ENCODE measurements at regions not wholly inside any gene's neighbourhood (a gene's known extent, or its start where the extent isn't known, plus 50 kb on each side); places are given as distances from the start of the nearest gene placed in this dataset.

DNA sequence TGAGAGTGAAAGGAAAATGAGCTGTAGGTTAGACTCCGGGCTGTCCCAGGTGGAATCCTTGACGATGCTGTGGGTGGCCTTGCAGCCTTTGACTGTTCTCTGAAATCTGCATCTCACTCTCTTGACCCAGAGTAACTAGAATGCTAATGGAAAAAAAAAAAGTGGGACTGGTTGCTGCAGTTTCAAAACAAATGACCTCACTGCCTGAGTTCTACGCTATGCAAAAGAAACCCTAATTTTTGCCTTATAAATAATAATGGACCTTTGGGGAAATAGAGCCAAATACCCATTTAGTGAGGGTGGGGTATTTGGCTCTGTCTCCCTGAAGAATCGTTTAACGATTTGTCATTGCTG lies 309.7 kb upstream of the C2CD4B start:
- no peak for DNase-seq

DNA sequence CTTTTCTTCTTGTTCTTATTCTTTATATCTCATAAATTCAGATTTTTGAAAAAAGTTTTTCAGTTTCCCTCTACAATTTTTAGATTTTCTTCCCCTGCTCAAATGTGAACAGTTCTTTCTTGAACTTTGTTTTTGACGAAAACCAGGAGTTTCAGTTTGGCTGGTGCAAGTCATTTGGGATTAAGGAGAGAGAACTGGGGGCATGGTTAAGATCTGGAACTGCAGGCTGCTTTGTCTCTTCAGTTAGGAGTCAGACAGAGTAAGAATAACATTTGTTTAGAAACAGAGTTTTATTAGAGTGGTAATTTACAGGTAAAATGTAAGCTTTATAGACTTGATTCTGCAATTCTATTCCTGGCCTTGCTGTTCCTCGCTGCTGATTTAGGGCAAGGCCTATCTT lies 310.5 kb upstream of the C2CD4B start:
- no peak for DNase-seq

DNA sequence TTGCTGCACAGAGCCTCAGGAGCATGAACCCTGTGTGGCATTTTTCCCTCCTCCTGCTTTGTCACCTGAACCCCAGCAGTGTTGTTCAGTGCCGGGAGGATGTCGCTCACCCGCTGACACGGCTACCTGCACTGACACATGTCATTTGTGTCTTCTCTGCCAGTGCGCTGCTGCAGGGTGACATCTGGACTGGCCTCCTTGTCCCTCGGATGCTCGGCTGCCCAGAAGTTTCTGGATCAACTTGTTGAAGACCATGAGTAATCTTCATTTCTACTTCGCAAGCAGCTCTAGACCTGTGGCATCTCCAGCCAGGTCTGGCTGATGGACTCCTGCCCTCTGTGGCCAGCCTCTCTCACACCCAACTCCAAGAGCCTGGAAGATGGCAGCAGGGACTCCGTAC lies 311.1 kb upstream of the C2CD4B start:
- no peak for DNase-seq

DNA sequence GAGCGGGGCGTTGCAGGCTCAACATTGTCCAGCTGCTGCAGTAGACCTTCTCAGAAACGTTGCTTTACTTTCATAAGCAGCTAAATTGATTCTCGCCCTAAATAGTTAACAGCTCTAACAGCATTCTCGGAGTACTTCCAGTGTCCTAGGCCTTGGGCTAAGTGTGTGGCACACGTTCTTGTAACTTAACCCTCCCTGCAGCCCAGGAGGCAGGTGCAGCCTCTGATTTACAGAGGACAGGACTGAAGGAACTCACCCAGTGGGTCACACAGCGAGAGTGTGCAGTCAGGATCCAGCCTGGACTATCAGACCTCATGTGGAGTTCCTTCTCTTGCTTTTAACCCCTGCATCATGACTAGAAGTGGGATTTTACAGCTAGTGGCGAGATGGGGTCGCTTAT lies 312.8 kb upstream of the C2CD4B start:
- DNase-seq, result no peak

DNA sequence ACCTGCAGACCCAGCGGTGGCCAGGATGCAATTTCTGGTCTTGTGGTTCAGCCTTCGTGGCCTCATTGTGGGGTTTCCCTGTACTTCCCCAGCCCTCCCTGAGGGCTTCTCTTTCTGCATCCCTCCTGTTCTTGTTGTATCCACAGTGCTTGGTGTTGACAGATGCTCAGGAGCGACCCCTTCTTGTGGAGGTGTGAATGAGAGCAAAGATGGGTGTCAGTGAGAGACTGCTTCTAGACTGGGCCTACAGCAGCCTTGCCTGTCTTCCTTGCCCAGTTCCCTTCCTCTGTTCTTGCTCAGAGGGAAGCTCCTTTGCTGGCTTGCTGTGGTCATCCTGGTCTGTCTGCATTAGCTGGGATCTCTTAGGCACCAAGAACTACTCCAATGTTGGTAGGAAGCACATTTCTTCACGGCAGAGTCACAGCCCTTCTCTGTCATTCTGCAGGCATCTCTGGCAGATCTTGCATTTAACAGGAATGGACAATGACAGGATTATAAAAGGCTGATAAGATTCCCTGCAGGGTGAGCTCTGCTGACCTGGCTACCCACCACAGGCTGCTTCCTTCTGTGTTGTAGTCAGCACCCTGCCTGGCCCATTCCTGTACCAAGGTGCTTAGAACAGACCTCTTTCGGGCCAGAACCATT lies 317.8 kb upstream of the C2CD4B start:
- no peak for DNase-seq

DNA sequence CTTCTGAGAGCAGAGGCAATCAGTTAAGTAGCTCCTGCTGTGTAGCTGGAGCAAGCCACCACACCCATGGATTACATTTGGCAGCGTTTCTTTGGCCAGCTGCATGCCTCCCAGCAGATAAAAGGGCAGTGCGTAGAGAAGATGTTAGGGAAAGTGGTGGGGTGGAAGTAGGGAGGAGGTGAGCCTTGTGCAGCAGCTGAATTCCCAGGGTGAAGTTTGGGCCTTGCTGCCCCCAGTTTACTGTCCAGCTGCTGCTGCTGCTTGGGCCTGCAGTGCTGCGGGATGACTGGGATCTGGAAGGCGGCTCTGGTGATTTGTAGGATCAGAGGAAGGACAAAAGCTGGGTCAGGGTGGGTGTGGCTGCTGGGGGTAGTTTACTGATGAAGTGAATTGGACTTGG lies 318.7 kb upstream of the C2CD4B start:
- no peak for DNase-seq

DNA sequence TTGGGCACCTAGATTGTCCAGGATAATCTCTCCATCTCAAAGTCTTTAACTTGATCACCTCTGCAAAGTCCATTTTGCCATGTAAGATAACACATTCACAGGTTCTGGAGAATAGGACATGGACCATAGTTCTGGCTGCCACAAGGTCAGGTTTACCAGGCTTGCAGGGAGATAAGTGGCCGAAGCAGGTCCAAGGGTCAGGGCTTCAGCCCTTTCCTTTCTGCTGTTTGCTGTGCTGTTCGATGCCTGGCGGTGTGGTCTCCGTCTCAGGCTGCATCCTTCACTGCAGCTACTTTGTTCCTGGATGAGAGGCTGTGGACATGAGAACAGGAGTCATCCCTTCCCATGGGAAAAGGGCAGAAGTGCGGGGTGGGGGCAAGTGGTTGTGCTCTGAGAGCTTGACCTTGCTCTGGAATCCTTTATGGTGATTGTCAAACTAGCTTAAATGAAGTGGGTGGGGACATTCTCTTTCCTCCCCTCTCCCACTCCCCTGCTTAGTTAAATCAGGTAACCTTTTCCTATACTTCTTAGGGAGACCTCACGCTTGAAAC lies 320.2 kb upstream of the C2CD4B start:
- DNase-seq, result no peak

DNA sequence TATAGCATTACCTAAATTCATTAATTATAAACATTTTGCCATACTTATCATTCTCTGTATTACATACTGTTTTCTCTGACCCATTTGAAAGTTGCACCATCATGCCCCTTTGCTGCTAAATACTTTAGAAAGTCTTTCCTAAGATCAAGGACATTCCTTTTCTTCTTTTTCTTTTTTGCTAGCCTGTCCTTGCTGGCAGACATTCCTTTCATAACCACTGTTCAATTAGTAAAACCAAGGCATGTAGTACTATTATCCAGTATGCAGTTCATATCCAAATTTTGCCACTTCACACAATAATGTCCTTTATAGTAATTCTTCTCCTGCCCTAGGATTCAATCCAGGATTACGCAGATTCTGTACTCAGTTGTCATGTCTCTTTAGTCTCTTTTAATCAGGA lies 321.0 kb upstream of the C2CD4B start:
- DNase-seq, result no peak

DNA sequence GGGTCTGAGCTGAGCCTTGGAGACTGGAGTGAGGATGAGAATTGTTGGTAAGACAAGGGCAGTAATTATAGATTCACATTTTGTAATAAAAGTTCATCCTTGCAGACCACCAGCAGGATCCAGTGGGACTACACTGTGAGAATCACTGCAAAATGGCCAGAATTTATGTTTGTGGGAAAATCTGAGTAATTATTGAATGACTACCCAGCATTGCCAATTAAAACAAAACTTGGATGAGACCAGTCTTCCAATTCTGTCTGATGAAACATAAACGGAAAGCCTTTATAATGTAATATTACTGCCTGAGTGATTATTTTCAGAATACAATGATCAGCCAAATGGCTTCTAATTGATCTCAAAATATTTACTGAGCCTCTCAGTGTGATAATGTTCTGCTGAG lies 323.3 kb upstream of the C2CD4B start:
- DNase-seq, result no peak

DNA sequence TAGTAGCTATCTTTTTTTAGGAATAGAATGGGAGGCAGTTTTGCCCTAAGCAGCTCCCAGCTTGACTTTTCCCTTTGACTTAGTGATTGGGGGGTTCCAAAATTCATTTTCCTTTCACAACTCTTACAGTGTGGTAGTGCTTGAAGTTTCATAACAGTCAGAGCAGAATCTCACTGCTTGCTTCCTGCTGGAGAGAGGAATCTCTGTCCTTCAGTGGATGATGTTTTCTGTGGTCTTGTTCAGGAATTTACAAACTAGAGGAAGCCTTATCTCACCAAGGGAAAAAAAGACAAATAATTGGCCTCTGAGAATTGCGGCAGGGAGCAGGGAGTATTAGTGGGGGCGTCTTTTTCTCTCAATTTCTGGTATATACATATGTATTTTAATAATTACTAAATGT lies 326.6 kb upstream of the C2CD4B start:
- DNase-seq, result no peak

DNA sequence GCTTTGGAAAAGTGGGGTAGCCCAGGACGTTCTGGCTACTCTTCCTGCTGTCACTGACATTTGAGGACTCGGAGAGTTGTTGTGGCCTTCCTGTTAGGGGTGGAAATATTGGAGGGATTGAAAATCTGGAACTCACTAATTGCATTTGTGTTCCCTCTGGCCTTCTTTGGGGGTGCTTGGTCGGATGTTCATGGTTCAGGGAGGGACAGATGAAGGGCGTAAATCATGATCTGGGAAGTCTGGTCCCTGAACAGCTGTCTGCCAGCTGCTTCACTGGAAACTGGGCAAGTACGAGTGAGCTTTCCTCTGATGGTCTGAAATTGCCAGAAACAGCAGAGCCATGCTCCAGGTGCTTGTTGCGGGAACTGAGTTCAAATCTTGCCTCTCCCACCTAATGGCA lies 327.8 kb upstream of the C2CD4B start:
- no peak for DNase-seq

DNA sequence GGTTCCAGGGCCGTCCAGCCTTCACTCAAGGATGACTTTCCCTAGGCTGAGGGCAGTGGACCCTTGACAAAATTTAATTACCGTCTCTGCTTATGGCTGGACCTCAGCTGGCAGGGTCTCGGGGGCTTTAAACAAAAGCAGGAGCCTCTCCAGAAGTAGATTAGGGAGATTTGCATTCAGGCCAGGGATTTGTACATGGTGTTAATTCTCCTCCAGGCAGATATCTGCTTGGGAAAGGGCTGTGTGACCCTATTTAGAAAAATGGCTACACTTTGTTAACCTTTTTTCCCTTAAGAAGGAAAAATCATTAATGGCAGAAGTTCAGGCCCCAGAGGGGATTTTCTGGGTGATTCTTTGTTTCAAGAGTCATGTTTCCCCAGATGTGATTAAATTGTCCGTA lies 329.1 kb upstream of the C2CD4B start:
- DNase-seq, result no peak

DNA sequence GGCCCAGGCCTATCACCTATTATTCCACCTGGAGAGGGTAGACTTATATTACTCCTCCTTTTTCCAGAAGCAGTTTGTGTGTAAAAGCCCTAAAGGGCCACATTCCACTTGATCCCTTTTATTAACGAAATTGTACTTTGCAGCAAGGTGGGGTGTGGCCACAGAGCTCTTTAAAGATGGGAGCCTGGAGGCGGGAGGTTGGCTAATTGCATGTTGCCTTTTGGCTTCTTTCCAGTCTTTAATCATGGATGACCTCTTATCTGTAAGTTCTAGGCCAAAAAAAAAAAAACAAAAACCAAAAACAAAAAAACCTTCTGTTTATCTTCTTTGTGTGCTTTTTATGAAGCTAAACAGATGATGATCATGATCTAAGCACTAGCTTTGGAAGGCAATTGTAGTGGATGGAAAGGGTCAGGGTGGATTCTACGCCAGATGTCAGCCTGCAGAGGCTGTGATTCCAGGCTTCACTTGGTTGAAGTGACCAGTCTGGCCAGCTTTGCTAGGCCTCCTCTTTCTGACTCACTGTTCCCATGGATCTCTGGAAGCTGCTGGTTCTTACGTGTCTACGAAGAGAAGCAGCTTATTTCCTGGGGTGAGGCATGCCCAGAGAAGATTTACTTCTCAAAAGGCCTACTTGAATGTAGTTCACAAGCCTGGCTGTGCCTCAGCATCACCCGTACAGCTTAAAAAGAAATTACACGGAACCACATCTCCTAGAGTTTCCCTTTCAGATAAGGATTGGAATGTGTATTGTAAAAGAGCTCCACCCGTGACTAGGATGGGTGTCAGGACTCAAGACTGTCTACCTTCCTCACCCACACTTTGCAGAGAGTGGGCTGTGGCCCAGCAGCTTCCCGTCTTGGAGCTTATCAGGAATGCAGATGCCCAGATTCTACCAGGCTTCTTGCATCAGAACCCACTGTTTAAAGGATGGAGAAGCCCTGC lies 330.9 kb upstream of the C2CD4B start:
- no peak for DNase-seq

DNA sequence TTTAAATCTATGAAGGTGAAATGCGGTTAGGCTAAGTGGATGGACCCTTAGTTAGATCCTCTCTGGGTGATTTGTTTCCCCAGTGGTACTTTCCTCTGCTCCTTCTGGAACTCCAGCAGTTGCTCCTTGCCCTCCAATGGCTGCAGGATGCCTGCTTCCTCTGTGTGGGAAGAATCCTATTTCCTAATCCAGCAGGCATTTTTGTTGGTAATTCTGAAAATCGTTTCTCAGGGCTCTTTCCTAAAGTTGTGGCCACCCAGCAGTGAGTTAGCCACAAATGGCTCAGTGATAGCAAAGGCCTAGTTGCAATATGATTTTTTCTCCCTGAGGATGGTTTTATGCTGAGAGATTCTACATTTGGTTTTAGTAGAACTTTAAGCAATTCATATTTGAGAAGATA lies 332.3 kb upstream of the C2CD4B start:
- DNase-seq, result no peak

DNA sequence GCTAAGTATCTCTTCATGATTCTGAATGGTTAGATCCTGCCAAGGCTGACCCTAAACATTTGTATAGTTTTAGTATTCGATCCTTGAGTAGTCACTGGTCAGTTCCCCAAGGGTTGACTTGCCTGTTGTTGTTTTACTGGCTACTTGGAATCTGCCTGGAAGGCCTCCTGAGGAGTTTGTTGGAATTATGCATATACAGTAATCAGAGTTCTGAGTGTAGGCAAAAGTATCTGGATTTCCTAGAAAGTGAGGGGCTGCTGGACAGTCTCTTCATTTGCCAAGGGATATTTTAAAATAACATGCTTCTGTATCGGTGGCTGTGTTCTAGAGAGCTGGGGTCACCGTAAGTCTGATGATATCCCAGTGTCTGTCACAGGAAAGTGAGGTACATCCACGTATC lies 333.2 kb upstream of the C2CD4B start:
- no peak for DNase-seq

DNA sequence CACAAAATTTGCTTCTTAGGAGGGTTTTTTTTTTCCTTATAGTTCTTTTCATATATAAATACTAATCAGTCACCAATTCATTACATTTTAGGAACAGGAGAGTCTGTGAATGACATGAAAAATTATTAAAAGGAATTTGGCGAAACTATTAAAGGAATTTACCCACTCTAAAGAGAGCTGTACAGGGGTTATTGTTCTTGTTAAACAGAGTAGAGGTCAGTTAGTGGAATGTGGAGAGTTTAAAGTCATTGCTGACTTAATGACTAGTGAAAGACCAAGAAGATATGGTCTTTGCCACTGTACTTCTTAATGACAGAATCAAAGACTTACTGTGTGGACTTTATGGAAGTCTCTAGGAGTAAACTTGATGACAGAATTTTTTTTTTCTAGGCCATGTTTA lies 333.6 kb upstream of the C2CD4B start:
- DNase-seq, result no peak

DNA sequence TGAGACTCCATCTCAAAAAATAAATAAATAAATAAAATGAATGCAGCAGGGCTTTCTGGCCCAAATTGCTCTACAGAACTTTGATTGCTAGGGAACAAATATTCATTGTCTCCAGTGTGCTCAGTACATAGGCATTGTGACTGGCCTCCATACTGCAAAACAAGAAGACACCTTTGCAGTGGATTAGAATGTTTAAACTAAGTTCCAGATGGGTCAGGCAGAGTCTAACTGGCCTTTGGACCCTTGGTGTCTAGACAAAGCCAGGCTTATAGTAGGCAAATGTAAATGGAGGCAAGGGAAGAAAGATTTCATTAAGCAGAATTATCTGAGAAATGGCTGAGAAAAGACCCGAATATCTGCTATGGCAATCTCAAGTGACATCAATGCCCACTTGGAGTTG lies 335.2 kb upstream of the C2CD4B start:
- DNase-seq, result no peak

DNA sequence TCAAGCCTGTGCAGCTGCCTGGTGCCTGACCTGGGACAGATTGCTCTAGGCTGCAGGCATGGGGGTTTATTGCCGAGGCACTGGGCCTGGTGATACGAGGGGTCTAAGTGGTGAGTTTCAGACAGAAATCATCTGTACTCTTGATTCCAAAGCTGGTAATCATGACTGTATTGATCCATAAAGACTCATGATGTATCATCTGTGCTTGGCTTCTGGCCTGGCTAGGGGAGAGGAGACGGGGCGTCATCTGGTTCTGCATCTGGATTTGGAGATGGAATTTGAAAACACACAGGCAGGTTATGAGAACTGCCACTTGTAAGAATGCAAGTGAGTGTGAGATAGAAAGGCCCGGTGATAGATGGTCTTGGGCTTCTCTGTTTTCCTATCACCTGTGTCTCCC lies 337.4 kb upstream of the C2CD4B start:
- no peak for DNase-seq

DNA sequence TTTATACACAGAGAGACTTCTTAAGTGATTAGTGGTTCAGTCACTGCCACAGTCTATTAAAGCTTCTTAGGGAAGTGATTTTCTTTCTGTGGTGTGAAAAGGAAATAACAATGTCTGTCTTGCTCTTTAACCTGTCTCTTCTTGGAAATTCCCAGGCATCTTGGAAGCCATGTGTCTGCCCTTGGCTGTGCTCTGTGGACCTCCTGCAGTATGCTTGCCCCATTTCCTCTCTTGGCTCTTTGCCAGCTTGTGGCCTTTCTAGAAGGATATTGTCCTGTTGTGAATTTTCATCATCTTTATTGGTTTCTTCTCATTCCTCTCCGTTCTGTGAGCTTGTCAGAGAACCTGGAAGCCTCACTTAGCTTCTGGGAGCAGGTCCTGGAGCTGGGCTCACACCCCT lies 338.4 kb upstream of the C2CD4B start:
- no peak for DNase-seq

DNA sequence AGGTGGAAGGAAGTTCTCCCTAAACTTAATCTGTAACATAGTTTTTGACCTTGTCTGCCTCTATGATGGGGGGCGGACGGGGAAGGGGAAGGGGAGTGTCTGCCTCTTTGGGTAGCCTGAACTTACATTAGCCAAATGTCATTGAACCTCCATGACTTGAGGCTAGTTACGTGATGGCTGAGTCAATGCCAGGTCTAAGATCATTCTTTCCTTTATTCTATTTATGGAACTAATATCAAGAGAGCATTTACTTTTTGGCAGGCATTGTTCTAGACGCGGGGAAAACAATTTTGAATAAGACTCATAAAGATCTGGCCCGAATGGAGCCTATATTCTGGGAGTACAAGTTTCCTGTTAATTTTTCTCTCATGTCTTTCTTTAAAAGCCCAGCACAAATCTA lies 340.7 kb upstream of the C2CD4B start:
- DNase-seq, result no peak

DNA sequence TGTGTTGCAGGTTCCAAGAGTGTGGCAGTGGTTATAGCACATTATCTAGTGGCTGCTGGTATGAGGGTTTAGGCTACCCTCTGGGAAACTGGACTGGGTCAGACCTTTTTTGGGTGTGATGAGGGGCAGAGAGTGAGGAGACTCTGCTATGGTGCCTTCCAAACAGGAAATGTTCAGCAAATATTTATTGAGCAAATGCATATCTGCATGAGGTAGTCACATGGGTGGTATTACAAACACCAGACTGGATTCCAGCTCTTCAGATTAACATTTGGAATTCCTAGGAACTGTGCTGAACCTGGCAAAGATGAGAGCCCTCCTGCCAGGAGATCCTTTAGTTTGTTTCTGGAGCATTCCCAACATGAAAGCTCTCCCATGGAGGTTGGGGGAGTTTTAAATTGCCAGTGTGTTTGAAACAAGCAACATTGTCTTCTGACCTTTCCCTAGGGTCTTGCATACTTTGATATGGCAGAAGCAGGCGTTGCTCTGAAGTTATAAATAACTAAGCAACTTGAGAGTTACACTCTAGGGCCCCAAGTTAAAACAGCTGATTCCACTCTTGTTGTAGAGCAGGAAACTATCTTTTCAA lies 341.2 kb upstream of the C2CD4B start:
- DNase-seq, result no peak

DNA sequence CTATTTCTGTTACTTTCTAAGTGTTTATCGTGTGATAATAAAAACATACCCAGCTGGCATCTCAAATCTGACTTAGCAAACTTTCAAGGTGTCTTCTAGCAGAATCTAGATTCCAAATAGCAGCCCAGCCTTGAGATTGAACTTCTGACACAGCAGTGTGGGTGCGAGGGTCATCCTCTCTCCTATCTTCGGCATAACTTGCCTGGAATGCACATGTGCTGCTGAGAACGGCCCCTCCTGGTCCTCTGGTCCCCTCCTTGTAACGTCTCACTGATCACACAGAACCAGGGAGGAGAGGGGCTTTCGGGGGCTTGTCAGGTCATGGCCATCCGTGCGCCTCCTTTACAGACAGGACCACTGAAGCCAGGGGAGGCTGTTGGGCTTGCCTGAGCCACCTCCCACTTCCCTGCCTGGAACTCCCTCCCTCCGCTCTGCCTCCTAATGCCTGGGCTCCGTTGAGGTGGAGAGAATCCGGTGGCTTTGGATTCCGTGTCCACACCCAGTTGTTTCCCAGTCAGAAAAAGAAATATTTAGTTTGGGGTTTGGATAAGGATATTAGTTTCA lies 344.4 kb upstream of the C2CD4B start:
- DNase-seq, result no peak

DNA sequence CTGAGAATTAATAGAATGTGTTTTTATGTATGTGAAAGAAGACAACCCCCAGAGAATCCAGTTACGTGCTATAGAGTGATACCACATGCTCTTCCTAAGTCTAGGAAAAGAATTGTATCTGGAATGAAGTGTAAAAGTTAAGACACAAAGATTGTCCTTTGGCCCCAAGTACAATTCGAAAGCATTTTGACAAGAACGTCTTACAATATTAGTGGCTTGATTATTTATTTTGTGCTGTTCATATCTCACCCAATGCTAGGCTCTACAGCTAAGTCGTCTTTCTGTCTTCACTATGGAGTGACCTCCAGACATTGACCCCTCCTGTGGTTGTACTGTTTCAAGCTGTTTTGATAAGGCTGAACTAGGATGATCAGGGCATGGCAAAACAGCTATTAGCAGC lies 345.7 kb upstream of the C2CD4B start:
- DNase-seq, result no peak

DNA sequence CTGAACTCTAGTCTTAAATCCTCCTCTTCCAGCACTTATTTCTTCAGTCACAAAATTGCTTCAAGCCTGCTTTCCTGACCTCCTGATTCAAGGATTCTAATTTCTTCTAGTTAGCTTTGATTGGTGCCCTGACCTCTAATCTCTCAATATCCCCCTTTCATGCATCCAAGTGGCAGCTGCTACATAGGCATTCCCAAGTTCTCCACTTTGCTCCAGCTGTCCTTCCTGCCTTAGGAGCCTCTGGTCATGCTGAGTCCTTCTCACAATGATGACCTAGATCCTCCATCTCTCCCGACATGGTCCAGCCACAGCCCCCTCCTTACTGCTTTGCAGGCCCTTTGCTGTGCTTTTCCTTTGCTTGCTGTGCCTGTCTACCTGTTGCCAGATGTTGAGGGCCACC lies 347.8 kb upstream of the C2CD4B start:
- DNase-seq, result no peak
